HepG2 (cell line): ENCODE measurements at regions not wholly inside any gene's neighbourhood (a gene's known extent, or its start where the extent isn't known, plus 50 kb on each side); places are given as distances from the start of the nearest gene placed in this dataset.

Source experiments
- GABPB1 ChIP-seq: IDR thresholded peaks from 2 replicates; pipeline ENCODE4 v1.6.1; 2016; ENCODE audit warnings: mild to moderate bottlenecking, missing genetic modification reagents, moderate library complexity, missing compliant biosample characterization
- NFYB ChIP-seq: sonication (generic); formaldehyde crosslinking; IDR thresholded peaks from 2 replicates; pipeline ENCODE4 v1.4.0; 2020; ENCODE audit warnings: missing genetic modification reagents
- TCF12 ChIP-seq, 2 experiments: fragments of 450-650 bp in 1 of 2; sonication (generic) in 1 of 2; formaldehyde crosslinking in 1 of 2; IDR thresholded peaks; 2 replicates each; pipeline versions ENCODE4 v1.6.1 to v1.8.0; 2017 to 2022; ENCODE audit warnings: antibody characterized with exemption in 1 of 2, mild to moderate bottlenecking in 1 of 2, missing genetic modification reagents in 1 of 2, moderate library complexity in 1 of 2
- ZKSCAN1 ChIP-seq: fragments of 150-350 bp; IDR thresholded peaks from 2 replicates; pipeline ENCODE4 v1.6.1; 2014; ENCODE audit warnings: low read length
- TF ChIP-seq, protein P1 (sequence below): sonication (generic); formaldehyde crosslinking; IDR thresholded peaks from 2 replicates; pipeline ENCODE4 v1.5.0; 2020; ENCODE audit warnings: missing genetic modification reagents, mild to moderate bottlenecking, borderline replicate concordance
- TF ChIP-seq, protein P2 (sequence below): sonication (generic); formaldehyde crosslinking; IDR thresholded peaks from 2 replicates; pipeline ENCODE4 v1.5.0; 2020; ENCODE audit warnings: mild to moderate bottlenecking, missing genetic modification reagents, borderline replicate concordance

DNA sequence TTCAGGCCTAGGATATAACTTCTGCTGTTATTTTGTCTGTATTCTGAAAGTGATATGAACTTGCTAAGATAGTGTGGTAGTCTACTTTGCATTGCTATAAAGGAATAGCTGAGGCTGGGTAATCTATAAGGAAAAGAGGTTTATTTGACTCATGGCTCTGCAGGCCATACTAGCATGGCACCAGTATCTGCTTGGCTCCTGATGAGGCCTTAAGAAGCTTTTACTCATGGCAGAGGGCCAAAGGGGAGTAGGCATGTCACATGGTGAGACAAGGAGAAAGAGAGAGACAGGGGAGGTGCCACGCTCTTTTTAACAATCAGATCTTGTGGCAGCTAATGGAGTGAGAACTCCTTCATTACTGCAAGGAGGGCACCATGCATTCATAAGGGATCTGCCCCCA, 247.3 kb downstream of the GPAT3 start:
- TF ChIP-seq NFYB (CRISPR knock-in tag), result no peak
- no peak for TF ChIP-seq ZKSCAN1
- TF ChIP-seq TCF12 (IDR thresholded peaks at IDR 0.05), result no peak
- no peak for TF ChIP-seq TCF12 (CRISPR knock-in tag; IDR thresholded peaks at IDR 0.05)
- TF ChIP-seq GABPB1, result no peak
- TF ChIP-seq, protein P1, sequence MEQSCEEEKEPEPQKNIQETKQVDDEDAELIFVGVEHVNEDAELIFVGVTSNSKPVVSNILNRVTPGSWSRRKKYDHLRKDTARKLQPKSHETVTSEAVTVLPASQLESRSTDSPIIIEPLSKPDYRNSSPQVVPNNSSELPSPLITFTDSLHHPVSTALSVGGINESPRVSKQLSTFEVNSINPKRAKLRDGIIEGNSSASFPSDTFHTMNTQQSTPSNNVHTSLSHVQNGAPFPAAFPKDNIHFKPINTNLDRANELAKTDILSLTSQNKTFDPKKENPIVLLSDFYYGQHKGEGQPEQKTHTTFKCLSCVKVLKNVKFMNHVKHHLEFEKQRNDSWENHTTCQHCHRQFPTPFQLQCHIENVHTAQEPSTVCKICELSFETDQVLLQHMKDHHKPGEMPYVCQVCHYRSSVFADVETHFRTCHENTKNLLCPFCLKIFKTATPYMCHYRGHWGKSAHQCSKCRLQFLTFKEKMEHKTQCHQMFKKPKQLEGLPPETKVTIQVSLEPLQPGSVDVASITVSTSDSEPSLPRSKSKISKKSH (CRISPR knock-in tag), result no peak
- TF ChIP-seq, protein P2, sequence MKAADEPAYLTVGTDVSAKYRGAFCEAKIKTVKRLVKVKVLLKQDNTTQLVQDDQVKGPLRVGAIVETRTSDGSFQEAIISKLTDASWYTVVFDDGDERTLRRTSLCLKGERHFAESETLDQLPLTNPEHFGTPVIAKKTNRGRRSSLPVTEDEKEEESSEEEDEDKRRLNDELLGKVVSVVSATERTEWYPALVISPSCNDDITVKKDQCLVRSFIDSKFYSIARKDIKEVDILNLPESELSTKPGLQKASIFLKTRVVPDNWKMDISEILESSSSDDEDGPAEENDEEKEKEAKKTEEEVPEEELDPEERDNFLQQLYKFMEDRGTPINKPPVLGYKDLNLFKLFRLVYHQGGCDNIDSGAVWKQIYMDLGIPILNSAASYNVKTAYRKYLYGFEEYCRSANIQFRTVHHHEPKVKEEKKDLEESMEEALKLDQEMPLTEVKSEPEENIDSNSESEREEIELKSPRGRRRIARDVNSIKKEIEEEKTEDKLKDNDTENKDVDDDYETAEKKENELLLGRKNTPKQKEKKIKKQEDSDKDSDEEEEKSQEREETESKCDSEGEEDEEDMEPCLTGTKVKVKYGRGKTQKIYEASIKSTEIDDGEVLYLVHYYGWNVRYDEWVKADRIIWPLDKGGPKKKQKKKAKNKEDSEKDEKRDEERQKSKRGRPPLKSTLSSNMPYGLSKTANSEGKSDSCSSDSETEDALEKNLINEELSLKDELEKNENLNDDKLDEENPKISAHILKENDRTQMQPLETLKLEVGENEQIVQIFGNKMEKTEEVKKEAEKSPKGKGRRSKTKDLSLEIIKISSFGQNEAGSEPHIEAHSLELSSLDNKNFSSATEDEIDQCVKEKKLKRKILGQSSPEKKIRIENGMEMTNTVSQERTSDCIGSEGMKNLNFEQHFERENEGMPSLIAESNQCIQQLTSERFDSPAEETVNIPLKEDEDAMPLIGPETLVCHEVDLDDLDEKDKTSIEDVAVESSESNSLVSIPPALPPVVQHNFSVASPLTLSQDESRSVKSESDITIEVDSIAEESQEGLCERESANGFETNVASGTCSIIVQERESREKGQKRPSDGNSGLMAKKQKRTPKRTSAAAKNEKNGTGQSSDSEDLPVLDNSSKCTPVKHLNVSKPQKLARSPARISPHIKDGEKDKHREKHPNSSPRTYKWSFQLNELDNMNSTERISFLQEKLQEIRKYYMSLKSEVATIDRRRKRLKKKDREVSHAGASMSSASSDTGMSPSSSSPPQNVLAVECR (CRISPR knock-in tag), result no peak
